ENCODE measurements at regions not wholly inside any gene's neighbourhood (a gene's known extent, or its start where the extent isn't known, plus 50 kb on each side); places are given as distances from the start of the nearest gene placed in this dataset.

DNA sequence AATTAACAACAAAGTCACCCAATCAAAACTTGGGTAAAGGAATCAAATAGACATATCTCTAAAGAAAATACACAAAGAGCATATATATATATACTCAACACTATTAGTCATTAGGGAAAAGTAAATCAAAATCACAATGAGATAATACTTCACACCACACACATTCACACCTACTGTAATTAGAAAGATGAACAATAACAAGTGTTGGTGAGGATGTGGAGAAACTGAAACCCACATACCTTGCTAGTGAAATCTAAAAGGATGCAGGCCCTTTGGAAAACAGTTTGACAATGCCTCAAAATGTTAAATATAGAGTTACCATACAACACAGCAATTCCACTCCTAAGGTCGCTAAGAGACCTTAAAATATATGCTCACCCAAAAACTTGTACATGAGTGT is 177.1 kb downstream of the ANKRD60 start:
- Histone ChIP-seq H2AK9ac (replicated peaks; ENCODE audit: low read depth, low read length, poor library complexity) (no peak overlapping the region), H3K9me1 (ENCODE audit: insufficient read depth, low read length) (no peaks in the 10 kb centered on the region), H4K91ac (ENCODE audit: insufficient read depth, low read depth, low read length) (no peak overlapping the region), H2BK5ac (ENCODE audit: low read depth, low read length, poor library complexity, severe bottlenecking) (no peak overlapping the region), H4K5ac (ENCODE audit: low read depth, low read length) (no peak overlapping the region), H3K23ac (ENCODE audit: low read depth, low read length) (no peak overlapping the region), H2AK5ac (ENCODE audit: low read depth, low read length) (no peak overlapping the region), H3K4me1 (ENCODE audit: control insufficient read depth, insufficient read depth, low read length) (no peaks in the 10 kb centered on the region), H3K4me3 (ENCODE audit: insufficient read depth, low read depth, low read length) (no peak overlapping the region), H4K8ac (ENCODE audit: low read depth in 2 of 2, low read length in 2 of 2) (no peak overlapping the region), H3K36me3 (ENCODE audit: control insufficient read depth, insufficient read depth, low read length) (no peaks in the 10 kb centered on the region), H3K56ac (ENCODE audit: extremely low read depth, insufficient read depth, low read length) (no peak overlapping the region), H2AFZ (replicated peaks; ENCODE audit: low read length, poor library complexity) (no peak overlapping the region), H2BK20ac (ENCODE audit: low read depth, low read length) (no peak overlapping the region), H3K9ac (ENCODE audit: low read depth, low read length) (no peak overlapping the region), H3K4ac (ENCODE audit: low read depth, low read length) (no peak overlapping the region), H3K27ac (ENCODE audit: insufficient read depth, low read length) (no peak overlapping the region), H3K18ac (ENCODE audit: low read depth, low read length) (no peak overlapping the region), H3K27me3 (ENCODE audit: control insufficient read depth, insufficient read depth, low read length) (no peaks in the 10 kb centered on the region; the same call in 1 of the 2 replicates), H3K4me2 (ENCODE audit: low read depth, low read length) (no peak overlapping the region), H3K79me1 (ENCODE audit: low read depth in 1 of 2, low read length in 2 of 2) (no peaks in the 10 kb centered on the region), H3K9me3 (ENCODE audit: control insufficient read depth, insufficient read depth, low read length) (no peaks in the 10 kb centered on the region), H2BK120ac (ENCODE audit: low read depth, low read length) (no peak overlapping the region), H2BK15ac (ENCODE audit: low read depth, low read length) (no peak overlapping the region), H4K20me1 (ENCODE audit: insufficient read depth, low read length) (no peaks in the 10 kb centered on the region), H3K14ac (replicated peaks; ENCODE audit: low read depth, low read length) (no peak overlapping the region)
- dilution Hi-C loops (cut with HindIII; ENCODE audit: low sequenced_read_pairs, unreplicated experiment): no loop called here
- in situ Hi-C loops (cut with MboI; ENCODE audit: low sequenced_read_pairs): no loop called here
- DNase-seq: no peak
- no CpG with 5 or more reads among the region's 1 CpG for WGBS, 2 experiments (ENCODE audit: extremely low coverage in 2 of 2, insufficient read length in 1 of 2)
- ChIA-PET POLR2A (ENCODE audit: unreplicated experiment) (no interaction called here), CTCF (no interaction called here)
- BruUV-seq (replicated peaks): no TSS peak
- intact Hi-C loops (cut with micrococcal nuclease): no loop called here
- TF ChIP-seq CHD1 (IDR thresholded peaks at IDR 0.05; ENCODE audit: low read depth, low read length): no peak
- TF ChIP-seq MAZ (IDR thresholded peaks at IDR 0.05; ENCODE audit: borderline replicate concordance, low read depth, low read length): no peak
- TF ChIP-seq, protein P1, sequence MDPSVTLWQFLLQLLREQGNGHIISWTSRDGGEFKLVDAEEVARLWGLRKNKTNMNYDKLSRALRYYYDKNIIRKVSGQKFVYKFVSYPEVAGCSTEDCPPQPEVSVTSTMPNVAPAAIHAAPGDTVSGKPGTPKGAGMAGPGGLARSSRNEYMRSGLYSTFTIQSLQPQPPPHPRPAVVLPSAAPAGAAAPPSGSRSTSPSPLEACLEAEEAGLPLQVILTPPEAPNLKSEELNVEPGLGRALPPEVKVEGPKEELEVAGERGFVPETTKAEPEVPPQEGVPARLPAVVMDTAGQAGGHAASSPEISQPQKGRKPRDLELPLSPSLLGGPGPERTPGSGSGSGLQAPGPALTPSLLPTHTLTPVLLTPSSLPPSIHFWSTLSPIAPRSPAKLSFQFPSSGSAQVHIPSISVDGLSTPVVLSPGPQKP (IDR thresholded peaks at IDR 0.05; ENCODE audit: borderline replicate concordance, low read depth, low read length): no peak
- TF ChIP-seq NFE2L2 (IDR thresholded peaks at IDR 0.05; ENCODE audit: low read depth, low read length): no peak
- no peak for TF ChIP-seq CEBPB (IDR thresholded peaks at IDR 0.05; ENCODE audit: low read depth, low read length)
- no peak for TF ChIP-seq RAD21 (IDR thresholded peaks at IDR 0.05; ENCODE audit: low read length)
- no peak for ATAC-seq (ENCODE audit: low read depth)

Measured in IMR-90 (cell line).